ENCODE measurements at regions not wholly inside any gene's neighbourhood (a gene's known extent, or its start where the extent isn't known, plus 50 kb on each side); places are given as distances from the start of the nearest gene placed in this dataset.
"Not testable (repeated sequence)": the region's sequence is repeated elsewhere in the genome, so short reads cannot be mapped to it uniquely, and the experiment has no call there.

GRCh38 chr3:75330446-75330845, 333.7 kb upstream of the FRG2C start:
- TF ChIP-seq CTCF, POLR2A (IDR thresholded peaks at IDR 0.05): not testable (repeated sequence)
